Calu3 (cell line): ENCODE measurements at regions not wholly inside any gene's neighbourhood (a gene's known extent, or its start where the extent isn't known, plus 50 kb on each side); places are given as distances from the start of the nearest gene placed in this dataset.
"Not testable (repeated sequence)": the region's sequence is repeated elsewhere in the genome, so short reads cannot be mapped to it uniquely, and the experiment has no call there.

ENCODE experiments used
- BruUV-seq: library from RNA; stranded (reverse); fragments of 400-500 nt; replicated peaks from 2 replicates; lab custom pipeline; 2021; lab: Mats Ljungman, UMichigan
- CTCF ChIA-PET: fragments of 300-600 bp; sonication (Branson Sonifier 250); formaldehyde crosslinking; loops from one replicate; lab custom pipeline; 2022; ENCODE audit warnings: antibody characterized with exemption; lab: Charles Lee
- DNase-seq: peaks from one replicate; pipeline ENCODE4 v3.0.0; 2022
- H3K27ac Mint-ChIP-seq: one replicate; pipeline ENCODE4 v1.8.0; 2022; ENCODE audit warnings: mixed read lengths; ENCODE audit not compliant: unreplicated experiment
- H3K27me3 Mint-ChIP-seq: one replicate; pipeline ENCODE4 v1.8.0; 2022; ENCODE audit warnings: mixed read lengths; ENCODE audit not compliant: unreplicated experiment
- H3K36me3 Mint-ChIP-seq: one replicate; pipeline ENCODE4 v1.8.0; 2022; ENCODE audit warnings: mild to moderate bottlenecking, moderate library complexity, mixed read lengths; ENCODE audit not compliant: insufficient read depth, unreplicated experiment
- H3K4me1 Mint-ChIP-seq: one replicate; pipeline ENCODE4 v1.8.0; 2022; ENCODE audit warnings: mild to moderate bottlenecking, low read depth, mixed read lengths; ENCODE audit not compliant: unreplicated experiment
- H3K4me3 Mint-ChIP-seq: one replicate; pipeline ENCODE4 v1.8.0; 2022; ENCODE audit warnings: mild to moderate bottlenecking, low read depth, moderate library complexity, mixed read lengths; ENCODE audit not compliant: unreplicated experiment
- H3K9me3 Mint-ChIP-seq: one replicate; pipeline ENCODE4 v1.8.0; 2022; ENCODE audit warnings: low read depth, mixed read lengths; ENCODE audit not compliant: unreplicated experiment
- intact Hi-C: fragments of 100-400 bp; cut with micrococcal nuclease; formaldehyde crosslinking; loops from one replicate; pipeline ENCODE4 v1.10.0; 2022; ENCODE audit not compliant: unreplicated experiment

- H3K4me3 Mint-ChIP-seq: peak overlapping the region; percentile 78
- not testable (repeated sequence) for DNase-seq, BruUV-seq
Measured at GRCh38 chr9:39463696-39464095, 108.2 kb downstream of the SPATA31A1 start.

GRCh38 chr9:39464122-39464777, 108.8 kb downstream of the SPATA31A1 start:
- DNase-seq: peak; percentile 60
- H3K9me3 Mint-ChIP-seq, H3K27ac Mint-ChIP-seq, H3K36me3 Mint-ChIP-seq, H3K27me3 Mint-ChIP-seq, BruUV-seq, H3K4me1 Mint-ChIP-seq, CTCF ChIA-PET, intact Hi-C loops: not testable (repeated sequence)
- peak overlapping the region; percentile 78 for H3K4me3 Mint-ChIP-seq

More at GRCh38 chr9:39463696-39464095, 108.2 kb downstream of the SPATA31A1 start:
- CTCF ChIA-PET, H3K4me1 Mint-ChIP-seq, H3K27ac Mint-ChIP-seq, H3K36me3 Mint-ChIP-seq, intact Hi-C loops, H3K9me3 Mint-ChIP-seq, H3K27me3 Mint-ChIP-seq: not testable (repeated sequence)

- H3K27ac Mint-ChIP-seq, H3K27me3 Mint-ChIP-seq, H3K4me1 Mint-ChIP-seq, H3K36me3 Mint-ChIP-seq, H3K9me3 Mint-ChIP-seq, BruUV-seq, DNase-seq, intact Hi-C loops, CTCF ChIA-PET, H3K4me3 Mint-ChIP-seq: not testable (repeated sequence)
Measured at GRCh38 chr9:39474499-39474898, 119.0 kb downstream of the SPATA31A1 start.

- CTCF ChIA-PET, BruUV-seq, H3K4me1 Mint-ChIP-seq: not testable (repeated sequence)
Measured at GRCh38 chr9:39483073-39483472, 127.6 kb downstream of the SPATA31A1 start.

GRCh38 chr9:39483880-39484279, 128.4 kb downstream of the SPATA31A1 start:
- H3K27me3 Mint-ChIP-seq: not testable (repeated sequence)

More at GRCh38 chr9:39483073-39483472, 127.6 kb downstream of the SPATA31A1 start:
- H3K9me3 Mint-ChIP-seq, H3K36me3 Mint-ChIP-seq, H3K27me3 Mint-ChIP-seq, H3K4me3 Mint-ChIP-seq, DNase-seq, H3K27ac Mint-ChIP-seq, intact Hi-C loops: not testable (repeated sequence)

GRCh38 chr9:39484292-39484691, 128.8 kb downstream of the SPATA31A1 start:
- H3K27ac Mint-ChIP-seq, H3K4me1 Mint-ChIP-seq, BruUV-seq, CTCF ChIA-PET, H3K36me3 Mint-ChIP-seq, intact Hi-C loops, DNase-seq, H3K9me3 Mint-ChIP-seq, H3K4me3 Mint-ChIP-seq, H3K27me3 Mint-ChIP-seq: not testable (repeated sequence)

More at GRCh38 chr9:39483880-39484279, 128.4 kb downstream of the SPATA31A1 start:
- H3K9me3 Mint-ChIP-seq, H3K4me1 Mint-ChIP-seq, DNase-seq, H3K4me3 Mint-ChIP-seq, CTCF ChIA-PET, BruUV-seq, H3K27ac Mint-ChIP-seq, H3K36me3 Mint-ChIP-seq, intact Hi-C loops: not testable (repeated sequence)

- H3K4me1 Mint-ChIP-seq, CTCF ChIA-PET, H3K27me3 Mint-ChIP-seq, H3K27ac Mint-ChIP-seq, H3K9me3 Mint-ChIP-seq, intact Hi-C loops, H3K4me3 Mint-ChIP-seq, H3K36me3 Mint-ChIP-seq, DNase-seq, BruUV-seq: not testable (repeated sequence)
Measured at GRCh38 chr9:39487477-39487876, 132.0 kb downstream of the SPATA31A1 start.

- BruUV-seq, CTCF ChIA-PET, DNase-seq, H3K36me3 Mint-ChIP-seq, intact Hi-C loops, H3K27ac Mint-ChIP-seq, H3K27me3 Mint-ChIP-seq, H3K4me3 Mint-ChIP-seq, H3K9me3 Mint-ChIP-seq, H3K4me1 Mint-ChIP-seq: not testable (repeated sequence)
Measured at GRCh38 chr9:39496248-39496647, 140.8 kb downstream of the SPATA31A1 start.

GRCh38 chr9:39503178-39503577, 147.7 kb downstream of the SPATA31A1 start:
- H3K4me3 Mint-ChIP-seq, H3K4me1 Mint-ChIP-seq, H3K9me3 Mint-ChIP-seq, DNase-seq, H3K36me3 Mint-ChIP-seq, H3K27me3 Mint-ChIP-seq, BruUV-seq, H3K27ac Mint-ChIP-seq, intact Hi-C loops, CTCF ChIA-PET: not testable (repeated sequence)

GRCh38 chr9:39527387-39528029, 172.0 kb downstream of the SPATA31A1 start:
- DNase-seq, H3K4me1 Mint-ChIP-seq, BruUV-seq, CTCF ChIA-PET, intact Hi-C loops, H3K36me3 Mint-ChIP-seq, H3K4me3 Mint-ChIP-seq, H3K27me3 Mint-ChIP-seq, H3K27ac Mint-ChIP-seq, H3K9me3 Mint-ChIP-seq: not testable (repeated sequence)
